GM19468 (cell line): ENCODE measurements at regions not wholly inside any gene's neighbourhood (a gene's known extent, or its start where the extent isn't known, plus 50 kb on each side); places are given as distances from the start of the nearest gene placed in this dataset.
A peak's percentile ranks its signal among the peaks of the same experiment; 100 is the strongest.

Source experiments
- ATAC-seq: cut with Tn5 transposase; IDR thresholded peaks from one replicate; pipeline ENCODE4 v1.9.1; 2021; ENCODE audit warnings: mild to moderate bottlenecking, moderate library complexity, moderate number of reproducible peaks; ENCODE audit not compliant: unreplicated experiment; ENCODE audit errors: extremely low read depth

- ATAC-seq, result no peak
Measured at GRCh38 chr11:23520226-23520960, 660.1 kb upstream of the CCDC179 start.

DNA sequence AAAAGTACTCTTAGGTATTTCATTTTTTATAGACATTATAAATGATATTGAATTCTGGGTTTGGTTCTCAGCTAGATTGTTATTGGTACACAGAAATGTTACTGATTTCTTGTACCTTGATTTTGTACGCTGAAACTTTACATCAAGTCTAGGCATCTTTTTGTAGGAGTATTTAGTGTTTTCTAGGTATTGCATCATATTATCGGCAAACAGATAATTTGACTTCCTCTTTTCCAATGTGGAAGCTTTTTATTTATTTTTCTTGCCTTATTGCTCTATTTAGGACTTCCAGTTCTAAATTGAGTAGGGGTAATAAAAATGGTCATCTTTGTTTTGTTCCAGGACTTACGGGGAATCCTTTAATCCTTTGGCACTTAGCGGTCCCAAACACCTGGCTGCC is 676.6 kb upstream of the CCDC179 start:
- no peak for ATAC-seq

DNA sequence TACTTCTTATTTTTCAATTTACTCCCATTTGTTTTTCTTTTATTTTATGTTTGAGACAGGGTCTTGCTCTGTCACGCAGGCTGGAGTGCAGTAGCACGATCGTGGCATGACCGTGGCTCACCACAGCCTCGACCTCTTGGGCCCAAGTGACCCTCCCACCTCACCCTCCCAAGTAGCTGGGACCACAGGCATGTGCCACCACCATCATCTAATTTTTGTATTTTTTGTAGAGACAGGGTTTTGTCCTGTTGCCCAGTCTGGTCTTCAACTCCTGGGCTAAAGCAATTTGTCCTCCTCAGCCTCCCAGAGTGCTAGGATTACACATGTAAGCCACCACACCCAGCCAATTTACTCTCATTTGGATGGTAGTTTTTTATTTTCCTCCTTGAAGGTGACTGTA is 679.3 kb upstream of the CCDC179 start:
- no peak for ATAC-seq

DNA sequence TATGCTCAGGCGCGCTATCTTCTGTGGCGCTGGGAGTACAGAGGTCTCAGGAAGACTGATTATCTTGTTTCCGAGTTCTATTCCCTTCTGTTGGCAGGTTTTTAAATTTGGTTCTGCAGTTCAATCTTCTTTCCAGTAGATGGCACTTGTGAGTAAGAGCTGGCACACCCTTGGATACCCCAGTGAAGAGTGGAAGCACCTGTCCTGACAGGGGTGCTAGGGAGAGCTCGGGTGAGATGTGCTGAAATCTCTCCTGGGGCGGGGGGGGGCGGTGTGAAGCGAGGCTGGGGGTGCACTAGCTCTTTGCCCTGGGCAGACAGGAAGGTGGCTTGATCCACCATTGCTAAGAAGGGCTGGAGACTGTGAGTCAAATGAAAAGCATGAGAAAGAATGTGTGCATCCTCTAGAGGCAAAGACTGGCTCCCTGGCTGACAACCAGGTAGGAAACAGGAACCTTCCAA is 679.9 kb upstream of the CCDC179 start:
- ATAC-seq, result peak; percentile 74

- no peak for ATAC-seq
Measured at GRCh38 chr11:23542189-23542588, 681.9 kb upstream of the CCDC179 start.

DNA sequence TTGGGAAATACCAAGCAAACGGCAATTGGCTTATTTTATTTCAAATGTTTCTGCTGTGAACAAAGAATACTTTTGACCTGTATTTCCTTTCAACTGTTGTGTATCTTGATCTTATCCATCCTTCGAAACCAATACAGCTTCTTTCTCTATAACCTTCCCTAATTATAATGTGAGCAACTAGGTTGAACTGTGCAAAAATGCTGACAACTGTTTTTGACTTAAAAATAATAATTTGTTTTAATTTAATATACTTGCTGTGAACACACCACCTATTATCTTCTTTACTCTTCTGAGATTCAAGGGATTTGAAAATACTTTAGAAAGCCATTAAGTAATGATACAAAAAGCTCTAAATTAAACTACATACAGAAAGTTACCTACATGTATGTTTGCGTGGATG is 682.5 kb upstream of the CCDC179 start:
- no peak for ATAC-seq

- ATAC-seq, result no peak
Measured at GRCh38 chr11:23543651-23544222, 683.5 kb upstream of the CCDC179 start.

GRCh38 chr11:23551706-23552105 is 691.4 kb upstream of the CCDC179 start:
- no peak for ATAC-seq

DNA sequence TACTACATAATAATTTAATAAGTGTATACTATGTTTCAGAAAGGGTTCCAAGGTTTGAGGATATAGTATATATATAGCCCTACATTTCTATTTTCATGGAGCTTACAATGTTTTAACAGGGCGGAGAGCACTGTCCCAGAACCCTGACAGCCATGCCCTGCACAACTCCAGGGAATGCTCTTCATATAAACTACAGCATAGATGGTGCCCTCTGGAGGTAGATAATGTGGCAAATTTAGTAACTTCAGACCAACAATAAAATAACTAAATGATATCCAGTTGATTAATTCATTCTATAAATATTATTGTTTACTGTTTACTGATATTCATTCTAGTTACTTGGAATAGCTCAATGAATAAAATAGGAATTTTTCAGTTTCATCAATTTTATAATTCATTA is 693.7 kb upstream of the CCDC179 start:
- ATAC-seq, result no peak

DNA sequence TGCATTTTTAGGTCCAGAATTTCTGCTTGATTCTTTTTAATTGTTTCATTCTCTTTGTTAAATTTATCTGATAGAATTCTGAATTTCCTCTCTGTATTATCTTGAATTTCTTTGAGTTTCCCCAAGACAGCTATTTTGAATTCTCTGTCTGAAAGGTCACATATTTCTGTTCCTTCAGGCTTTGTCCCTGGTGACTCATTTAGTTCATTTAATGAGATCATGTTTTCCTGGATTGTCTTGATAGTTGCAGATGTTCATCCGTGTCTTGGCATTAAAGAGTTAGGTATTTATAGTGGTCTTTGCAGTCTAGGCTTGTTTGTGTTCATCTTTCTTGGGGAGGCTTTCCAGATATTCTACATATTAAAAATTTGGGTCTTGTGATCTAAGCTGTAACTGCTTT is 694.8 kb upstream of the CCDC179 start:
- ATAC-seq, result no peak

GRCh38 chr11:23556163-23556750 is 696.0 kb upstream of the CCDC179 start:
- no peak for ATAC-seq

DNA sequence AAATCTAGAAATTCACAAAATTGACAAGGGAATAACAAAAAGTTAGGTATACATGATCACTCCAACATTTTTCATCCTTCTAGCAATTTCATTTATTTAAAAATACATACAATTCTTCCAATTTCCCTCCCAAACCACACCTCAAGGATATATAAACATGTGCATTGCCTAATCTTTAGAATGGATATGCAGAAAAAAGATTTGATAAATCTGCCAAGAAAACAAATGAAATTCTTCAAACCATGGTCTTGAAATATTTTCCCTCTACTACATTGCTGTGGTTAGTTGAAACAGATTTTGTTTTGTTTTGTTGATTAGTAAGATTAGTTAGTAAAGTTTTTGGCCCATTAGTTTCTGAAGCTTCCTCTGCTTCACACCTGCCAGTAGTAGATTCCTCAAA is 703.3 kb upstream of the CCDC179 start:
- no peak for ATAC-seq

- ATAC-seq, result no peak
Measured at GRCh38 chr11:23564370-23564769, 704.1 kb upstream of the CCDC179 start.

DNA sequence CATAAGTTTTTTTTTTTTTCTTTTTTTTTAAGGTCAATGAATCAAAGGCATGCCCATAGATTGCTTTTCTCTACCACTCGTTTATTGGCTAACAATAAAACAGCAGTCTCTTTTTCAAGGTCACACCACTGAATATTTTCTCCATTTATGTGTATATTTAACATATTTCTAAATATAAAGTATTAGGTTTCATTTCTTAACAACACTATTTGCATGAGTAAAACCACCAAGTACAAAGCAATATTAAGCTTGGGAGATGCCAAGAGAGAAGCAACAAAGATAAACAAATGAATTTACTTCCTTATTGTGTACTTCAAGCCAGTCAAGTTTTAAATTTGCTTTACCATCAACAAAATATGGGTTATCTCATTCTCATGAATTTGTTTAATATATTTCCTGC is 708.9 kb upstream of the CCDC179 start:
- ATAC-seq, result no peak

DNA sequence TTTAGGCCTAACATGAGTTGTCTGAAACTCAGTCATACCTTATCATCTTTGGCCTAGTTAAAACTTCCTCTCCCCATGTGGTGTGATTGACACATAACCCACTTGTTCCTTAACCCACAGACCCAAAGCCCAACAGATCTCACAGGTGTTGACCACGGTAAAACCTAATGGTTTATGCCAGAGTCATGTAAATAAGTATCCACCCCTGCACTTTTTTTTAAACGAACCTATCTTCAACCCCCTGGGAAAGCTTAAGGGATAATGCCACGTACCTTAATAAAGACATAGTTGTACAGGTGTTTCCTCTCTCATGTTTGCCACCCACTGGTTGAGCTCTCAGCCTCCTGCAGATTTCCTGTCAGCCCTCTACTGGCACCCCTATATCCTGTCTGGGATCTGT is 709.3 kb upstream of the CCDC179 start:
- ATAC-seq, result no peak

GRCh38 chr11:23570828-23571227 is 710.6 kb upstream of the CCDC179 start:
- ATAC-seq, result no peak

GRCh38 chr11:23573429-23573828 is 713.2 kb upstream of the CCDC179 start:
- no peak for ATAC-seq

GRCh38 chr11:23574149-23574548 is 713.9 kb upstream of the CCDC179 start:
- ATAC-seq, result no peak

DNA sequence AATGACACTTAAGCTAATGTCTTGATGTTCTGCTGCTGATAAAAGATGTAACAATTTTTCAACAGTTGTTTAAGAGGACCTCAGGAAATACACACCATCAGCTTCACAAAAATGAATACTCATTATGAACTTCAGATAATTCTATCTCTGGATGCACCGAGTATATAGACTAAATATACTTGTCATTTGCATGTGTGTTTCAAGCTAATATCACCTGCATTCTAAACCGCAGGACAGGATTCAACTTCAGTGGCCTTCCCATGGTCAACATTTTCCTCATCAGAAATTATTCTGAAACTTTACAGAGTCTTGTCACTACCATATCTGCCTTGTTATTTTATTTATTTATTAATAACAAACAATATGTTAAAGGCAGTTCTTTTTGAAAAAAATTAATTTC is 717.0 kb upstream of the CCDC179 start:
- no peak for ATAC-seq

- no peak for ATAC-seq
Measured at GRCh38 chr11:23585416-23586104, 725.3 kb upstream of the CCDC179 start.

DNA sequence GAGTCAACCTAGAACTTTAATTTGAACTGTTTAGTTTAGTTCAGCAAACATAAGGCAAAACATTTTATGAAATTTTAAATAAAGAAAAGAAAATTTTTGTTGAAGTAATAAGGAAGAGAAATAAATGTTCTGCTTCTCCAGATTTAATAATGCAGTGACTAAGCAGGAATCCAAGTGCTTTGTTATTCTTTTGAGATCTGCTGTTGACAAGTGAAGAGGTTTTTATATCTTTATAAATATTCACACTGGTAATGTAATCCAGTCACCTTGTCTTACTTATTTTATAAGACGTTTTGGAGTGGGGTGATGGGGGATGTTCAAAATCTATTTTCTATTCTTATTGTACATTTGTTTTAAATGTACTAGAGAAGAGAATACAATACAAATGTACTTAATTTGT is 725.9 kb upstream of the CCDC179 start:
- ATAC-seq, result no peak
